Activated naive CD8-positive, alpha-beta T cell treated with anti-CD3 and anti-CD28 coated beads, Interleukin-2, amount 50 U/mL, for 24 hours (primary cell): ENCODE measurements at regions not wholly inside any gene's neighbourhood (a gene's known extent, or its start where the extent isn't known, plus 50 kb on each side); places are given as distances from the start of the nearest gene placed in this dataset.

Source experiments
- ATAC-seq: fragments of 150-1000 bp; cut with Tn5 transposase; one replicate; pipeline ENCODE4 v1.10.0; 2021
- DNase-seq: peaks from one replicate; pipeline ENCODE4 v3.0.0; 2021
- H3K27ac Mint-ChIP-seq: one replicate; pipeline ENCODE4 v1.8.0; 2021; ENCODE audit warnings: mild to moderate bottlenecking, mixed read lengths
- H3K27me3 Mint-ChIP-seq: one replicate; pipeline ENCODE4 v1.8.0; 2021; ENCODE audit warnings: mixed read lengths
- H3K36me3 Mint-ChIP-seq: one replicate; pipeline ENCODE4 v1.8.0; 2021; ENCODE audit warnings: low read depth, mixed read lengths
- H3K4me1 Mint-ChIP-seq: one replicate; pipeline ENCODE4 v1.8.0; 2021; ENCODE audit warnings: mixed read lengths
- H3K4me3 Mint-ChIP-seq: one replicate; pipeline ENCODE4 v1.8.0; 2021; ENCODE audit warnings: mild to moderate bottlenecking, moderate library complexity, mixed read lengths
- H3K9me3 Mint-ChIP-seq: one replicate; pipeline ENCODE4 v1.8.0; 2021; ENCODE audit warnings: mixed read lengths

DNA sequence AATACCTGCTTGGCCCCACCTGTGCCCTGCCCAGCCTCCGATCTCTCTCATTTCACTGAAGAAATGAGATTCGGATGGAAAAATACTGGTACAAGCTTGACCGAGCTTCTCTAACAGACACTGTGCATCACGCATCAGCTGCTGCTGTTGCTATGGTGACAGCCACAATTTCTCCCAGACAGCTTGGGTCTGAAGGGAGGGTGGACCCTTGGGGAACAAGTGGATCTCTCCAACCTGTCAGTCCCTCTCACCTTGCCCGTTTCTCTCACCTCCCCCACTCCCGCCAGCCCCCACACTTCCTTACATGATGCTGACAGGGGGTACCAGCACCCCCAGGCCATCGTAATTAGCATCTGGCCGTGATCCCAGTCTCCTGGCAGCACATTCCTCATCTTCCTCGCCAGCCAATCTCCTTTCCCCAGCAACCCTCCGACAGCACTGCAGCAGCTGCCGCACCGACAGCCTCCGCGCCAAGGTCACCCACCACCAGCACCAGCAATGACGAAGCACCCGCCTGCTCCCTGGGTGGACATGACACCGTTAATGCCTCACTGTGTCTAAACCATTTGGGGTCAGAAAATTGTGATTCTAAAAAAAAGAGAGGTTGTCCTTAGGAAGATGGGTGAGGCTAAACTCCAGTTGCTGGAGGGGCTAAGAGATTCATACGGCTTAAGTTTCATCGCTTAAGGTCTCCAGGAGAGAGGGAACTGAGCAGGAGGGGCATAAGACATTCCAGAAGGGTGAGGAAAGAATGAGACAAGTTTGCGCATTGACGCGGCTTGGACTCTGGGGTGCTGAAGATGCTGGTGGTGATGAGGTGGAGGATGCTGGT is 58.6 kb upstream of the TNRC6A start:
- peak overlapping the region; percentile 48 for H3K4me3 Mint-ChIP-seq
- H3K4me1 Mint-ChIP-seq = peaks cover 48% of the 10 kb centered on the region
- H3K9me3 Mint-ChIP-seq = no peaks in the 10 kb centered on the region
- peak; percentile 25 for DNase-seq
- peaks cover 17% of the 10 kb centered on the region for H3K27me3 Mint-ChIP-seq
- H3K36me3 Mint-ChIP-seq = no peaks in the 10 kb centered on the region
- ATAC-seq = no peak
- H3K27ac Mint-ChIP-seq = peak overlapping the region; percentile 84

DNA sequence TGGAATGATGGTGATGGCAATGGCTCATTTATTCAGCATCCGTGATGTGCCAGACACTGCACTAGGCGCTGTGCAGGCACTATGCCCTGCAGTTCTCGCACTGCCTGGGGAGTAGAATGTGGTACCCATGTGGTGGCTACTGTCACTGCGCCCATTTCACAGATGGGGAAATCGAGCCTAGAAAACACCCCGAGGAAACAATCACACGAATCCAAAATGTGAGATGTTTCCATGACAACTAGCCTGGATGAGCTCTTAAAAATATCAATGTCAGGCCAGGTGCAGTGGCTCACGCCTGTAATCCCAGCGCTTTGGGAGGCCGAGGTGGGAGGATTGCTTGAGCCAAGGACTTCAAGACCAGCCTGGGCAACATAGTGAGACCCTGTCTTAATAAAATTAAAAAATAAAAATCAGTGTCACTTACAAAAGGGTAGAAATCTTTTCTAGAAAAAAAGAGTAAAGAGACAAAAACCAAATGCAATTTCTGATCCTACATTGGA is 57.9 kb upstream of the TNRC6A start:
- Mint-ChIP-seq H3K9me3 (no peaks in the 10 kb centered on the region), H3K36me3 (no peaks in the 10 kb centered on the region), H3K4me3 (no peak overlapping the region), H3K27ac (no peak overlapping the region), H3K27me3 (peaks cover 18% of the 10 kb centered on the region), H3K4me1 (peaks cover 47% of the 10 kb centered on the region)
- ATAC-seq (no peak), DNase-seq (no peak)

DNA sequence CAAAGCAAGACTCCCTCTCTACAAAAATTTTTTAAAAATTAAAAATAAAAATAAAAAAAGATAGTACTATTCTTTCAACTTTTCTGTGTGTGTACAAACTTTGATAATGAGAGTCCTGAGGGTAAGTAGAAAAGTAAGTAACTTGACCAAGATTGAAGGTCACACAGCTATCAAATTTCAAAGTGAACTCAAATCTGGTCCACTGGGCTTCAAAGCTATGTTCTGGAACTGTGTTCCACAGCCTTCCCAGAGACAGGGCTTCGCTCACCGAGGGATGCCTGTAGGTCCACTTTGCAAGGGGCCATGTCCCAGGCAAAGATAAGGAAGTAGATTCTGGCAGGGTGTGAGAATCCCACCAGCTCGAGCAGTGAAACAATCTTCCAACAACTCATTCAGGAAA is 56.3 kb upstream of the TNRC6A start:
- no peaks in the 10 kb centered on the region for H3K36me3 Mint-ChIP-seq

DNA sequence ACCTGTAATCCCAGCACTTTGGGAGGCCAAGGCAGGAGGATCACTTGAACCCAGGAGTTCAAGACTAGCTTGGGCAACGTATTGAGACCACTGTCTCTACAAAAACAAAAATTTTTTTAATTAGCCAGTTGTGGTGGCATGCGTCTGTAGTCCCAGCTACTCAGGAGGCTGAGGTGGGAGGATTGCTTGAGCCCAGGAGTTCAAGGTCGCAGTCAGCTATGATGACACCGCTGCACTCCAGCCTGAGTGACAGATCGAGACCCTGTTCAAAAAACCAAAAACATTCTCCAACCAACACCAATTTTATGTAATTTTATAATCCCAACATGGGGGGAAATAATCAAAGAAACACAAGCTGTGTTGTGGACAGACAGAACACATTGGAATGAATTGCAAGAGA is 54.6 kb upstream of the TNRC6A start:
- Mint-ChIP-seq H3K9me3 (no peaks in the 10 kb centered on the region), H3K4me3 (no peak overlapping the region), H3K27ac (no peak overlapping the region), H3K36me3 (no peaks in the 10 kb centered on the region), H3K27me3 (peaks cover 27% of the 10 kb centered on the region), H3K4me1 (peaks cover 15% of the 10 kb centered on the region)
- no peak for ATAC-seq
- DNase-seq = no peak

More for the DNA sequence above, 56.3 kb upstream of the TNRC6A start:
- ATAC-seq = no peak
- H3K4me1 Mint-ChIP-seq = peaks cover 32% of the 10 kb centered on the region
- H3K4me3 Mint-ChIP-seq = no peak overlapping the region
- H3K27ac Mint-ChIP-seq = no peak overlapping the region
- DNase-seq = no peak
- H3K27me3 Mint-ChIP-seq = peaks cover 27% of the 10 kb centered on the region
- no peaks in the 10 kb centered on the region for H3K9me3 Mint-ChIP-seq

DNA sequence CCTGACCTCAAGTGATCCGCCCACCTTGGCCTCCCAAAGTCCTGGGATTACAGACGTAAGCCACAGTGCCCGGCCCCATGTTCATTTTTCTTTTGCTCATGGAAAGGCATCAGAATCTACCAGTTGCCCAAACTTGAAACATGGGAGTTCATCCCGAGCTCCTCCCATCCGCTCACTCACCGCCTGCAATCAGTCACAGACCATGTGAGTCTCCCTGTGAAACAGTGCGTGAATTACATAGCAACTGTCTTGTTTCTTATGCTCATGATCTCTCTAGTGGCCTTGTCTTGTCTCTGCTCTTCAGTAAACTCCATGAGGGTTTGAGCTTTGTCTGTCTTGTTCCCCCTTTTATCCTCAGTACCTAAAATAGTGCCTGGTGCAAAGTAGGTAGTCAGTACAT is 52.1 kb upstream of the TNRC6A start:
- DNase-seq (no peak), ATAC-seq (no peak)
- Mint-ChIP-seq H3K27me3 (peaks cover 10% of the 10 kb centered on the region), H3K4me1 (no peaks in the 10 kb centered on the region), H3K36me3 (no peaks in the 10 kb centered on the region), H3K9me3 (no peaks in the 10 kb centered on the region), H3K27ac (no peak overlapping the region), H3K4me3 (no peak overlapping the region)
